SK-N-MC (cell line): ENCODE measurements at regions not wholly inside any gene's neighbourhood (a gene's known extent, or its start where the extent isn't known, plus 50 kb on each side); places are given as distances from the start of the nearest gene placed in this dataset.

Source experiments
- DNase-seq: peaks from one replicate; pipeline ENCODE4 v3.0.0-alpha.2; 2011; ENCODE audit warnings: low read depth, low spot score
- H3K27ac ChIP-seq: fragments of 200-600 bp; sonication (generic); 2 replicates; pipeline ENCODE4 v1.5.1; 2016; ENCODE audit warnings: mixed run types
- H3K36me3 ChIP-seq: fragments of 200-600 bp; sonication (generic); 2 replicates; pipeline ENCODE4 v1.6.1; 2017; ENCODE audit warnings: antibody characterized with exemption, low read length, mixed read lengths; ENCODE audit not compliant: insufficient read depth
- H3K4me3 ChIP-seq: fragments of 200-600 bp; sonication (generic); 2 replicates; pipeline ENCODE4 v1.5.1; 2016
- H3K9ac ChIP-seq: fragments of 200-600 bp; sonication (generic); 2 replicates; pipeline ENCODE4 v1.8.0; 2017; ENCODE audit warnings: mixed run types, mixed read lengths; ENCODE audit not compliant: insufficient read length
- H3K9me3 ChIP-seq: fragments of 200-600 bp; sonication (generic); 2 replicates; pipeline ENCODE4 v1.6.1; 2017; ENCODE audit warnings: low read depth, mild to moderate bottlenecking, antibody characterized with exemption, low read length, moderate library complexity, mixed read lengths
- EZH2 ChIP-seq: fragments of 200-600 bp; sonication (generic); IDR thresholded peaks from one replicate; pipeline ENCODE4 v1.6.1; 2017; ENCODE audit warnings: antibody characterized with exemption
- FOXP2 ChIP-seq: optimal IDR thresholded peaks from 2 replicates; pipeline ENCODE3; 2011; ENCODE audit warnings: mild to moderate bottlenecking, moderate library complexity; ENCODE audit not compliant: insufficient read depth; ENCODE audit errors: extremely low read length, control extremely low read depth
- POLR2AphosphoS5 ChIP-seq: IDR thresholded peaks from 2 replicates; pipeline ENCODE4 v1.6.1; 2012; ENCODE audit warnings: mild to moderate bottlenecking, low read depth, low read length, borderline replicate concordance

GRCh38 chr3:72343078-72343477 lies 505.2 kb downstream of the SHQ1 start:
- no peaks in the 10 kb centered on the region for H3K36me3 ChIP-seq
- no peak for TF ChIP-seq EZH2
- no peak for TF ChIP-seq FOXP2
- TF ChIP-seq POLR2AphosphoS5: no peak
- DNase-seq: no peak
- no peak overlapping the region for H3K4me3 ChIP-seq
- no peaks in the 10 kb centered on the region for H3K9me3 ChIP-seq
- no peak overlapping the region for H3K27ac ChIP-seq
- H3K9ac ChIP-seq: no peak overlapping the region

GRCh38 chr3:72342450-72342849 lies 505.8 kb downstream of the SHQ1 start:
- Histone ChIP-seq H3K27ac (no peak overlapping the region), H3K4me3 (no peak overlapping the region), H3K36me3 (no peaks in the 10 kb centered on the region), H3K9ac (no peak overlapping the region), H3K9me3 (no peaks in the 10 kb centered on the region)
- DNase-seq: no peak
- TF ChIP-seq POLR2AphosphoS5 (no peak), FOXP2 (no peak), EZH2 (no peak)

GRCh38 chr3:72341920-72342319 lies 506.3 kb downstream of the SHQ1 start:
- Histone ChIP-seq H3K4me3 (no peak overlapping the region), H3K9me3 (no peaks in the 10 kb centered on the region), H3K36me3 (no peaks in the 10 kb centered on the region), H3K9ac (no peak overlapping the region), H3K27ac (no peak overlapping the region)
- no peak for DNase-seq
- TF ChIP-seq POLR2AphosphoS5 (no peak), EZH2 (no peak), FOXP2 (no peak)

GRCh38 chr3:72341380-72341770 lies 506.9 kb downstream of the SHQ1 start:
- Histone ChIP-seq H3K9ac (no peak overlapping the region), H3K9me3 (no peaks in the 10 kb centered on the region), H3K36me3 (no peaks in the 10 kb centered on the region), H3K27ac (no peak overlapping the region), H3K4me3 (no peak overlapping the region)
- DNase-seq: no peak
- TF ChIP-seq POLR2AphosphoS5: no peak
- no peak for TF ChIP-seq EZH2
- TF ChIP-seq FOXP2: no peak

- Histone ChIP-seq H3K36me3 (no peaks in the 10 kb centered on the region), H3K27ac (no peak overlapping the region), H3K4me3 (no peak overlapping the region), H3K9ac (no peak overlapping the region), H3K9me3 (no peaks in the 10 kb centered on the region)
- DNase-seq: no peak
- TF ChIP-seq POLR2AphosphoS5 (no peak), EZH2 (no peak), FOXP2 (no peak)
These were observed 507.5 kb downstream of the SHQ1 start for GRCh38 chr3:72340476-72341379.

- H3K4me3 ChIP-seq: no peak overlapping the region
- H3K9ac ChIP-seq: no peak overlapping the region
- DNase-seq: no peak
- H3K27ac ChIP-seq: no peak overlapping the region
- TF ChIP-seq POLR2AphosphoS5 (no peak), EZH2 (no peak)
- no peaks in the 10 kb centered on the region for H3K36me3 ChIP-seq
- no peaks in the 10 kb centered on the region for H3K9me3 ChIP-seq
These were observed 508.2 kb downstream of the SHQ1 start for GRCh38 chr3:72340056-72340455.

- no peaks in the 10 kb centered on the region for H3K9me3 ChIP-seq
- H3K27ac ChIP-seq: no peak overlapping the region
- TF ChIP-seq POLR2AphosphoS5 (no peak), EZH2 (no peak)
- H3K4me3 ChIP-seq: no peak overlapping the region
- H3K36me3 ChIP-seq: no peaks in the 10 kb centered on the region
- no peak overlapping the region for H3K9ac ChIP-seq
- DNase-seq: no peak
These were observed 508.6 kb downstream of the SHQ1 start for GRCh38 chr3:72339670-72340030.

- no peak for DNase-seq
- H3K36me3 ChIP-seq: no peaks in the 10 kb centered on the region
- H3K9me3 ChIP-seq: no peaks in the 10 kb centered on the region
- H3K4me3 ChIP-seq: no peak overlapping the region
- TF ChIP-seq POLR2AphosphoS5: no peak
- no peak for TF ChIP-seq FOXP2
- TF ChIP-seq EZH2: no peak
- H3K27ac ChIP-seq: no peak overlapping the region
- no peak overlapping the region for H3K9ac ChIP-seq
These were observed 509.1 kb downstream of the SHQ1 start for GRCh38 chr3:72338942-72339669.
